Stimulated activated CD8-positive, alpha-beta memory T cell treated with anti-CD3 and anti-CD28 coated beads, Interleukin-4, amount 100 ng/mL, for 1 hour (primary cell): ENCODE measurements at regions not wholly inside any gene's neighbourhood (a gene's known extent, or its start where the extent isn't known, plus 50 kb on each side); places are given as distances from the start of the nearest gene placed in this dataset.
A peak's percentile ranks its signal among the peaks of the same experiment; 100 is the strongest.
"Not testable (repeated sequence)": the region's sequence is repeated elsewhere in the genome, so short reads cannot be mapped to it uniquely, and the experiment has no call there.

Experiments
- DNase-seq, 2 donors: peaks; one replicate each; pipeline ENCODE4 v3.0.0-alpha.2; 2020; ENCODE audit warnings: low read depth in 2 of 2, low spot score in 1 of 2

- DNase-seq: no peak
Observed at GRCh38 chr19:20482721-20483120, 82.9 kb downstream of the ZNF737 start.

DNA sequence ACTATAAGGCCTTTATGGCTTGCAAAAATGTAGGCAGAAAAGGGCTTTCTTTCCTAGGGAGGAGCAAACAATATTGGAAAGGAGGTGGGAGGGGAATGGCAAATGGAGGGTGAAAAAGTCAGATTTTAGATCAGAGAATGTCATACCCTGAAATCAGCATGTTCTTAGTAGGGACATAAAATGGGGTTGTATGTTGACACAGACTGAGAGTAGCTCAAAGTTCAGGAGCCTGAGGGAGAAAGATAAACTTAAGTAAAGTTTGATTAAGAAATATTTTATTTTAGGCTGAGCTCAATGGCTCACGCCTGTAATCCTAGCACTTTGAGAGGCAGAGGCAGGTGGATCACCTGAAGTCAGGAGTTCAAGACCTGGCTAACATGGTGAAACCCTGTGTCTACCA lies 83.8 kb downstream of the ZNF737 start:
- DNase-seq: no peak

GRCh38 chr19:20479483-20479882 lies 86.1 kb downstream of the ZNF737 start:
- no peak for DNase-seq

DNA sequence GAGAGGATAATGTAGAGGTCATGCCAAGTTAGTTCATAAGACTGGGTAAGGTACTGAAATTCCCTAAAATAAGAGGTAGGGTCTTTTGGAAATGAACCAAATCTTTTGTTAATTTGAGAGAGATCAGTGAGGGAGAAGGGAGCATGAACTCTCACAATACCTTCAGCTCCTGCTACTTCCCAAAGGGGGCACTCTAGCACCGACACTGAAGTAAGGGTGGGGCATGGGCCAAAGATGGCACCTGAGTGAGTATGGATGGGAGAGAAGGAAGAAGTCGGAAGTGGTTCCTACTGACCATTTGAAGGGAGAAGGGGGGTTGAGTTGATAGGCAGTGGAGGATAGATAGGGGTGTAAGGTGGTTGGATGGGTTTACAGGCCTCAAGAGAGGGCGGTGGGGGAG lies 86.6 kb downstream of the ZNF737 start:
- no peak for DNase-seq

DNA sequence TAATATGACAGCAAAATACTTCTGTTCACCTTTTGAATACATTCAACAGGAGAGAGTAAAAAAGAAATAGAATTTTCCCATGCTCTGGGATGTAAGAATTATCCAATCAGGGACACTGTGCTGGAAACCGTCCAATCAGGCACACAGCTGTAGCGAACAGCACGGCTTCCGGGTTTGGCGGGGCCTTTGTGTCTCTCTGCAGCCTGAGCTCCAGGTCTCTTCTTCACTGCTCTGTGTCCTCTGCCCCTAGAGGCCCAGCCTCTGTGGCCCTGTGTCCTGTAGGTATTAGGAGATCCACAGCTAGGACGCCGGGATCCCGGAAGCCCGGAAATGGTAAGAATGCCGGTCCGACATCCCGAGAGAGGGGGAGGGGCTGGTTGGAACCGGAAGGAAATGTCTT lies 92.7 kb downstream of the ZNF737 start:
- no peak for DNase-seq

- DNase-seq: no peak
Observed at GRCh38 chr19:20471431-20471830, 94.2 kb downstream of the ZNF737 start.

GRCh38 chr19:20470345-20471135 lies 95.0 kb downstream of the ZNF737 start:
- no peak for DNase-seq

DNA sequence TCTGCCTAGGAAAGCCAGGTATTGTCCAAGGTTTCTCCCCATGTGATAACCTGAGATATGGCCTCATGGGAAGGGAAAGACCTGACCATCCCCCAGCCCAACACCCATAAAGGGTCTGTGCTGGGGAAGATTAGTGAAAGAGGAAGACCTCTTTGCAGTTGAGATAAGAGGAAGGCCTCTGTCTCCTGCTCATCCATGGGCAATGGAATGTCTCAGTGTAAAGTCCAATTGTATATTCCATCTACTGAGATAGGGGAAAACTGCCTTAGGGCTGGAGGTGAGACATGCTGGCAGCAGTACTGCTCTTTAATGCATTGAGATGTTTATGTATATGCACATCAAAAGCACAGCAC lies 99.0 kb downstream of the ZNF737 start:
- DNase-seq: not testable (repeated sequence)

DNA sequence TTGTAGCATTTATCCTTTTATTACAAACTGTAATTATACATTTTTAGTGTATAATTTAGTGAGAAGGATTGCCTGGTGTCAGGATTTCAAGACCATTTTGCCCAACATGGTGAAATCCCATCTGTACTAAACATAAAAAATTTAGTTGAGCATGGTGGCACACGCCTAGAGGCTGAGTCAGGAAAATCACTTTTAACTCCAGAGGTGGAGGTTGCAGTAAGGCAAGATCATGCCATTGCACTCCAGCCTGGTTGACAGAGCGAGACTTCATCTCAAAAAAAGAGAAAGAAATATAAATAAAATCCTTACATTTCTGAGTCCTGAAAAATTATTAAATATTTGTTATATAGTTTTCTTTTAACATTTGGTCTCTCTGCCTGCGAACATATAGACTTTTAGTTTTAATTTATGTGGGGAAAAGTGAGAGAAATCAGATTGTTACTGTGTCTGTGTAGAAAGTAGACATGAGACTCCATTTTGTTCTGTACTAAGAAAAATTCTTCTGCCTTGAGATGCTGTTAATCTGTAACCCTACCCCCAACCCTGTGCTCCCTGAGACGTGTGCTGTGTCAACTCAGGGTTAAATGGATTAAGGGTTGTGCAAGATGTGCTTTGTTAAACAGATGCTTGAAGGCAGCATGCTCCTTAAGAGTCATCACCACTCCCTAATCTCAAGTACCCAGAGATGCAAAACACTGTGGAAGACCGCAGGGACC lies 99.5 kb downstream of the ZNF737 start:
- DNase-seq: not testable (repeated sequence)

DNA sequence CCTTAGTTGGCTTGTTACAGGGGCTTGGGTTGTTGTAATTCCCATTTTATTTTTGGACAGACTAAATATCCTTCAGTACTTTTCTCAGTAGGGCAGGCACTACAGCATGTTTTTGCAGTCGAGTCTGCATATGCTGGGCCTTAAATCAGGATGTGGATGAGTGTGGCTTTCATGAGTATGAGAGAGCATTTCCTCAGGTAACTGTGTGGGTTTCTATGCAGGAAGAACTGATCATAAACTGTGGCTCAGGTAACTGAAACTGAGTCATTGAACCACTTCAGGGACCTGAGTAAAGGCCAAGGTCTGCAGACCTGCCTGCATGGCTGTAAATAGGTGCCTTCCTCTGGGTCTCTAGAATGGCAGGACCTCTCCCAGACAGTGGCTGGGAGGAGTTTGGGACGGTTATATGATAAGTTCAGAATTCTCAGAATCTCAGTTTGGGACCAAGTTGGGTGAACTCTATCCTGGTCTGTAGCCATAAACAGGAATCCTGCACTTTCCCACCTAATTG lies 112.1 kb downstream of the ZNF737 start:
- no peak for DNase-seq

- no peak for DNase-seq
Observed at GRCh38 chr19:20444202-20444885, 121.2 kb downstream of the ZNF737 start.

DNA sequence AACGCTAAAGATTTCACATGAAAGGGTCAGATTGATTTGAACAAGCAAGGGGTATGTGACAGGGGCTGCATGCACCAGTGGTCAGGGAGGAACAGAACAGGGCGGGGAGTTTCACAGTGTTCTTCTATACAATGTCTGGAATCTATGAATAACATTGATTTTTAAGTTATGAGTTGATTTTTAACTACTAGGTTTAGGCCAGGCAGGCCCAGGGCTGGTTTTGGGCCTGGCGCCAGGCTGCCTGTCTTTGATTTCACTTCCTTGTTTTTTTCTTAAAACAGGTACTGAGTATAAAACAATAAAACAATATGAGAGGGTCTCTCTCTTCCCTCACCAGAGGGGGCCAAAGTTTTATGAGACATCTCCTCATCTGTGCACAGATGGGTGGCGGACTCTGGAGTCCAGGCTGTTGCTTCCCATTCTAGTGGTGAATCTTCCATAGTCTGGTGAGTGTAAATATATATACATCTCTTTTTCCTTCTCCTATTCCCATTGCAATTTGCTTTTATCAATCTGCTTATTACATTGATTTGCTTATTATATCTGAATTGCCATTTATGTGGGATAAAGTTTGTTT lies 133.2 kb downstream of the ZNF737 start:
- not testable (repeated sequence) for DNase-seq

DNA sequence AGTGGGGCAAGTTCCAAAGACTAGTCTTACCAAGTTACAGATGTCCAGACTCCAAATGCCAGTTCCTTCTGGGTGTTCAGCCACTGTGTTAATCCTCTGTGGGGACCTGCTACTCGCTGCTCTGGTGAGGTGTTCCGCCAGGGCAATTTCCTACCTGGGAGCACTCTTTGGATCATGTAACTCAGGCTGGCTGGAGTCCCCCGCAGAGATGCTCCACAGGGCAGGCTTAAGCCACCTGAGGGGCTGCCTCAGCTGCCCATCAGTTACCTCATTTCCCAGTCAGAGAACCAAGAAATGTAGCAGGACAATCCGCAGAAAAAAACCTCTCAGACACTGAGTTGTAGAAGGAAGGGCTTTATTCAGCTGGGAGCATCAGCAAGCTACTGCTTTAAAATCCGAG lies 133.8 kb downstream of the ZNF737 start:
- no peak for DNase-seq

GRCh38 chr19:20423381-20424197 lies 142.0 kb downstream of the ZNF737 start:
- DNase-seq: peak in 1 of 2 donors; percentile 1

- DNase-seq: no peak
Observed at GRCh38 chr19:20422216-20423205, 143.1 kb downstream of the ZNF737 start.

GRCh38 chr19:20416661-20417060 lies 148.9 kb downstream of the ZNF737 start:
- no peak for DNase-seq

DNA sequence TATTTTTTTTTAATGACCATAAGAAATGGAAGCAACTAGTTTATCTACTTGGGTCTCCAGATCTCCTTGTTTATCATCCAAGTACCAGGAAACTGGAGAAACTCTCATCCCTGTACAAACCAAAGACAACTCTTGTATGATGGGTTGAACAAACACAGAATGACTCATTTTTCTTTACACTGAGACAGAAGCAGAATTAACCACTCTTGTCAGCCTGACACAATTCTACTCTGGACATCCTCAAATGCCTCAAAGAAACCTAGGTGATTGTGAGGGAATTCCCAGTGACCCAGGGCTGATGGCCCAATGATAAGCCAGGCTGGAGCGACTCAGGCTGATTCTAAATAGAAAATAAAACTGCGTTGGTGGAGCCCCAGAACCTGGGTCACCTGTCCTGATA lies 151.5 kb downstream of the ZNF737 start:
- DNase-seq: no peak

- no peak for DNase-seq
Observed at GRCh38 chr19:20413705-20414104, 151.9 kb downstream of the ZNF737 start.

DNA sequence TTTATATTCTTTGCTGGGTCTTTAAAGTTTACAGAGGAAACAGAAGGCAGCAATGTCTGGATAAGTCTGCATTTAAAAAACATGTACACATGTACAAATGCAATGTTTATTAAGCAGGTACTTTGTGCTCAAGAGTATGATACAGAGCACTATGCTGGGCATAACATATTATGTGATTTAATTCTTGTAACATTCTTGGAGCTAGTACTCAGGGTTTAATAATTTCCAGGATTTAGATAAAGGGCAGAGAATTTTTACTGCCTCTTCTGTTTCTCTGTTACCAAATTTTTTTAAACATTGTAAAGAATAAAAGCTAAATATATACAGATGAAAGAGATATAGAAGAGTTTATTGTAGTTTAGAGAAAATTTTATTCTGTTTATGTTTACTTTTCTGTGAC lies 152.7 kb downstream of the ZNF737 start:
- DNase-seq: no peak

- no peak for DNase-seq
Observed at GRCh38 chr19:20397292-20397691, 168.3 kb downstream of the ZNF737 start.
